ENCODE measurements at regions not wholly inside any gene's neighbourhood (a gene's known extent, or its start where the extent isn't known, plus 50 kb on each side); places are given as distances from the start of the nearest gene placed in this dataset.

GRCh38 chr14:105853907-105854599 lies 327.7 kb downstream of the TMEM121 start:
- no peak for DNase-seq (ENCODE audit: low spot score)
- no peak for TF ChIP-seq CTCF (IDR thresholded peaks at IDR 0.05; ENCODE audit: extremely low read depth, missing control alignments)

- DNase-seq (ENCODE audit: low spot score), result peak; percentile 0
- no peak for TF ChIP-seq CTCF (IDR thresholded peaks at IDR 0.05; ENCODE audit: extremely low read depth, missing control alignments)
Observed at GRCh38 chr14:105854600-105855245, 328.3 kb downstream of the TMEM121 start.

GRCh38 chr14:105855246-105855892 lies 329.0 kb downstream of the TMEM121 start:
- TF ChIP-seq CTCF (IDR thresholded peaks at IDR 0.05; ENCODE audit: extremely low read depth, missing control alignments), result no peak

GRCh38 chr14:105855893-105856675 lies 329.7 kb downstream of the TMEM121 start:
- no peak for TF ChIP-seq CTCF (IDR thresholded peaks at IDR 0.05; ENCODE audit: extremely low read depth, missing control alignments)
- DNase-seq (ENCODE audit: low spot score), result peak; percentile 3

More at GRCh38 chr14:105855246-105855892, 329.0 kb downstream of the TMEM121 start:
- peak; percentile 2 for DNase-seq (ENCODE audit: low spot score)

GRCh38 chr14:105856676-105857219 lies 330.4 kb downstream of the TMEM121 start:
- TF ChIP-seq CTCF (IDR thresholded peaks at IDR 0.05; ENCODE audit: extremely low read depth, missing control alignments), result no peak
- peak; percentile 4 for DNase-seq (ENCODE audit: low spot score)

GRCh38 chr14:105857220-105857825 lies 330.9 kb downstream of the TMEM121 start:
- TF ChIP-seq CTCF (IDR thresholded peaks at IDR 0.05; ENCODE audit: extremely low read depth, missing control alignments), result no peak

More at GRCh38 chr14:105857220-105857825, 330.9 kb downstream of the TMEM121 start:
- DNase-seq (ENCODE audit: low spot score), result no peak

Measured in GM20000 (cell line).